ENCODE measurements at regions not wholly inside any gene's neighbourhood (a gene's known extent, or its start where the extent isn't known, plus 50 kb on each side); places are given as distances from the start of the nearest gene placed in this dataset.
A peak's percentile ranks its signal among the peaks of the same experiment; 100 is the strongest.

DNA sequence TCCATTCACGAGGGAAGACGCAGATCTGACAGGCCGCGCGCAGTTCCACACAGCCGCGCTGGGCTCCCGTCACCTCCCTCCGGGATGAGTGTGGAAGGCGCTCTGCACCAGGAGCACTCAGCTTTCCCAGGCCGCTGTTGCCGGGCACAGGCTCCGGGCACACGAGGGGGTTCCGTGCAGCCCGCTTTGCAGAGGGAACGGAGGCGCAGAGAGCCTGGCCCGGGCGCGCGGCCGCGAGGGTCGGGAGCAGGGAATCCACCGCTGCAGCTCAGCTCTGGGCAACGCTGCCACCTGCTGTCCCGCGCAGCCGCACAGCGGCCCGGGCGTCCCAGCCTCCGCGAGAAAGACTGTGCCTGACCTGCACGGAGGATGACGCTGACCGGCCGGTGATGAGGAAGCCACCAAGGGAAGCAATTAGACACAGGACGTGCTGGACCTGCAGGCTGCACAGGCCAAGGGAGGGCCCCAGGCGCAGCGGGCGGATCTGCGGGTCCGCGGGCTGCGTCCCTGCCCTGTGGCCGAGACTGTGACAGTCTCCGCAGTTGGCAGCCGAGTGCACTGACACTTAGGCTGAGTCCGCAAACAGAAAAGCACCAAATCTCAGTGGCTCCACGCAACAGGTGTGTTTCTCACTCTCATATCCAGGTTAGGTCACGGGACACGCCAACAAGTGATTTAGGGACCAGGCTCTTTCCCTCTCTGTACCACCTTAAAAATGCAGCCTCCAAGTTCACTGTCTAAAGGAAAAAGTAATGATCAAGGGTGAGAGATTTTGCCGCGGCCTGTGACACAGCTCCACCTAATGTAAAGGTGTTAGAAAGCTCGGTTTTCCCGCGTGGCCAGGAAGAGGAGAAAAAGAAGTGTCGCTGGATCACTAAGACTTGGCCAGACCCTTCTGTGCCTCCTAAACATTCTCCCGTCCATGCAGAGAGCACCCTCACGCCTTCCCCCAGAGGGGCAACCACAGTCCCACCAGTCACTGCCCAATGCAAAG, 94.5 kb downstream of the SEC61G start:
- Histone ChIP-seq H3K36me3 (ENCODE audit: control insufficient read depth, insufficient read depth, low read length) (no peaks in the 10 kb centered on the region), H2AFZ (ENCODE audit: low read length) (no peak overlapping the region), H3K9me3 (ENCODE audit: control insufficient read depth, insufficient read depth, low read depth, low read length) (no peaks in the 10 kb centered on the region), H3K79me2 (ENCODE audit: control insufficient read depth, insufficient read depth, low read length) (no peaks in the 10 kb centered on the region), H3K4me3 (replicated peaks in 1 of 4; ENCODE audit: control extremely low read depth in 1 of 4, insufficient read depth in 1 of 4, low read depth in 3 of 4, low read length in 4 of 4) (no peak overlapping the region), H3K9ac (ENCODE audit: insufficient read depth, low read length) (no peak overlapping the region), H3K27ac (ENCODE audit: insufficient read depth, low read length) (no peak overlapping the region), H4K20me1 (ENCODE audit: control insufficient read depth, extremely low read depth, insufficient read depth, low read length) (no peaks in the 10 kb centered on the region), H3K4me1 (ENCODE audit: control insufficient read depth, extremely low read depth, insufficient read depth, low read length) (no peaks in the 10 kb centered on the region), H3K4me2 (ENCODE audit: extremely low read depth, insufficient read depth, low read length) (peak overlapping the region; percentile 51), H3K27me3 (ENCODE audit: control insufficient read depth, insufficient read depth, low read length) (peaks cover 10% of the 10 kb centered on the region)
- TF ChIP-seq, protein P1, sequence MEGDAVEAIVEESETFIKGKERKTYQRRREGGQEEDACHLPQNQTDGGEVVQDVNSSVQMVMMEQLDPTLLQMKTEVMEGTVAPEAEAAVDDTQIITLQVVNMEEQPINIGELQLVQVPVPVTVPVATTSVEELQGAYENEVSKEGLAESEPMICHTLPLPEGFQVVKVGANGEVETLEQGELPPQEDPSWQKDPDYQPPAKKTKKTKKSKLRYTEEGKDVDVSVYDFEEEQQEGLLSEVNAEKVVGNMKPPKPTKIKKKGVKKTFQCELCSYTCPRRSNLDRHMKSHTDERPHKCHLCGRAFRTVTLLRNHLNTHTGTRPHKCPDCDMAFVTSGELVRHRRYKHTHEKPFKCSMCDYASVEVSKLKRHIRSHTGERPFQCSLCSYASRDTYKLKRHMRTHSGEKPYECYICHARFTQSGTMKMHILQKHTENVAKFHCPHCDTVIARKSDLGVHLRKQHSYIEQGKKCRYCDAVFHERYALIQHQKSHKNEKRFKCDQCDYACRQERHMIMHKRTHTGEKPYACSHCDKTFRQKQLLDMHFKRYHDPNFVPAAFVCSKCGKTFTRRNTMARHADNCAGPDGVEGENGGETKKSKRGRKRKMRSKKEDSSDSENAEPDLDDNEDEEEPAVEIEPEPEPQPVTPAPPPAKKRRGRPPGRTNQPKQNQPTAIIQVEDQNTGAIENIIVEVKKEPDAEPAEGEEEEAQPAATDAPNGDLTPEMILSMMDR (conservative IDR thresholded peaks at IDR 0.05 in 1 of 2, IDR thresholded peaks at IDR 0.05 in 1 of 2; ENCODE audit: low read depth in 1 of 2, low read length in 2 of 2) = peak in 1 of 2 donors; percentile 3
- no peak for TF ChIP-seq EZH2 (IDR thresholded peaks at IDR 0.05; ENCODE audit: low read length, missing control alignments)
- DNase-seq (ENCODE audit: low read depth in 2 of 2) = peak in 1 of 2 donors; percentile 12

DNA sequence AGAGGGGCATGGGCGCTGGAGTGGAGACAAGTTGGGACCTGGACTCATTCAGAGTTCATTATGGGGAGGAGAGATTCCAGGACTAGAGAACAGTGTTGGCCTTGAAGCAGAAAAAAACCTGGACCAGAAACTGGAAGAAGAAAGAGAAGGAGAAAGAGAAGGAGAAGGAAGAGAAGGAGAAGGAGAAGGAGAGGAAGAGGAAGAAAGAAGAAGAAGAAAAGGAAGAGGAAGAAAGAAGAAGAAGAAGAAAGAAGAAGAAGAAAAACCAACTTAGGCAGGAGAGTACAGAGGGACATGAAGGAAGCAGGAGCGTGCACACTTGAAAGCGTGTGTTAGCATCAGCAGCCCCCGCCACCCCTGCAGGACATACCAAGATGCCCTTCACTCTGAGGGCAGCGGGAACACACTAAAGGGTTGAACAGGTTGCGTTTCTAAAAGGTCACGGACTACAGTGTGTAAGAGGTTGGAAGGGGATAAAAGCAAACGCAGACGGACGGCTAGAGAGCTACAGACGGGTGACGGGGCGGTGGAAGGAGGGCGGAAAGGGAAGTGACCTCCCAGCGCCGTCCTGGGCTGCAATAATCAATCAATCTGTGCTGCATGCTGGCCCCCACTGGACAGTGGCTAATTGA, 95.3 kb downstream of the SEC61G start:
- no peaks in the 10 kb centered on the region for H3K36me3 ChIP-seq (ENCODE audit: control insufficient read depth, insufficient read depth, low read length)
- H3K9me3 ChIP-seq (ENCODE audit: control insufficient read depth, insufficient read depth, low read depth, low read length) = no peaks in the 10 kb centered on the region
- peaks cover 10% of the 10 kb centered on the region for H3K27me3 ChIP-seq (ENCODE audit: control insufficient read depth, insufficient read depth, low read length)
- H3K4me1 ChIP-seq (ENCODE audit: control insufficient read depth, extremely low read depth, insufficient read depth, low read length) = no peaks in the 10 kb centered on the region
- TF ChIP-seq, protein P1 (conservative IDR thresholded peaks at IDR 0.05 in 1 of 2, IDR thresholded peaks at IDR 0.05 in 1 of 2; ENCODE audit: low read depth in 1 of 2, low read length in 2 of 2) = no peak
- H3K9ac ChIP-seq (ENCODE audit: insufficient read depth, low read length) = no peak overlapping the region
- no peaks in the 10 kb centered on the region for H3K79me2 ChIP-seq (ENCODE audit: control insufficient read depth, insufficient read depth, low read length)
- no peak overlapping the region for H3K4me2 ChIP-seq (ENCODE audit: extremely low read depth, insufficient read depth, low read length)
- H3K4me3 ChIP-seq (replicated peaks in 1 of 4; ENCODE audit: control extremely low read depth in 1 of 4, insufficient read depth in 1 of 4, low read depth in 3 of 4, low read length in 4 of 4) = no peak overlapping the region
- H3K27ac ChIP-seq (ENCODE audit: insufficient read depth, low read length) = no peak overlapping the region
- no peaks in the 10 kb centered on the region for H4K20me1 ChIP-seq (ENCODE audit: control insufficient read depth, extremely low read depth, insufficient read depth, low read length)
- DNase-seq (ENCODE audit: low read depth in 2 of 2) = no peak
- H2AFZ ChIP-seq (ENCODE audit: low read length) = no peak overlapping the region

DNA sequence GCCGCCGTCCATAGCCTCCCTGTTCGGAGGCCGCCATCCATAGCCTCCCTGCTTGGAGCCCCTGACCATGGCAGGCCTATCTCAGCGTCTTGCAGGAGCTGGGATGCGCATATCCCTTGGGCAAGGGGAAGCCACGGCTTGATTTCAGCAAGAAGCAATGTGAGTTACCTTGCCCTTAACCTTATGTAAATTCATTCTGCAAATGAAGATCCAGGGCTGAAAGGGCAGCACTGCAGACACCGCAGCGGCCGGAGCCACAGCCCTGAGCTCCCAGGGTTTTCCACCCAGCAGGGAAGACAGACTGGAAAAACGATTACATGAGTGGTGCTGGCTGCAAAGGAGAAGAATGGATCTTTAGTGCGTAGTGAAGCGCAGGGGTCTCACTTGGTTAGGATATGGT, 95.8 kb downstream of the SEC61G start:
- Histone ChIP-seq H3K36me3 (ENCODE audit: control insufficient read depth, insufficient read depth, low read length) (no peaks in the 10 kb centered on the region), H3K79me2 (ENCODE audit: control insufficient read depth, insufficient read depth, low read length) (no peaks in the 10 kb centered on the region), H3K9me3 (ENCODE audit: control insufficient read depth, insufficient read depth, low read depth, low read length) (no peaks in the 10 kb centered on the region), H3K27ac (ENCODE audit: insufficient read depth, low read length) (no peak overlapping the region), H3K9ac (ENCODE audit: insufficient read depth, low read length) (no peak overlapping the region), H3K4me2 (ENCODE audit: extremely low read depth, insufficient read depth, low read length) (no peak overlapping the region), H3K4me3 (replicated peaks in 1 of 4; ENCODE audit: control extremely low read depth in 1 of 4, insufficient read depth in 1 of 4, low read depth in 3 of 4, low read length in 4 of 4) (no peak overlapping the region), H4K20me1 (ENCODE audit: control insufficient read depth, extremely low read depth, insufficient read depth, low read length) (no peaks in the 10 kb centered on the region), H3K27me3 (ENCODE audit: control insufficient read depth, insufficient read depth, low read length) (peaks cover 10% of the 10 kb centered on the region), H2AFZ (ENCODE audit: low read length) (no peak overlapping the region), H3K4me1 (ENCODE audit: control insufficient read depth, extremely low read depth, insufficient read depth, low read length) (no peaks in the 10 kb centered on the region)
- TF ChIP-seq, protein P1 (conservative IDR thresholded peaks at IDR 0.05 in 1 of 2, IDR thresholded peaks at IDR 0.05 in 1 of 2; ENCODE audit: low read depth in 1 of 2, low read length in 2 of 2) = no peak
- no peak for TF ChIP-seq EZH2 (IDR thresholded peaks at IDR 0.05; ENCODE audit: low read length, missing control alignments)
- DNase-seq (ENCODE audit: low read depth in 2 of 2) = no peak
